Prostate gland (tissue), 2 donors: ENCODE measurements at regions not wholly inside any gene's neighbourhood (a gene's known extent, or its start where the extent isn't known, plus 50 kb on each side); places are given as distances from the start of the nearest gene placed in this dataset.
"Not testable (repeated sequence)": the region's sequence is repeated elsewhere in the genome, so short reads cannot be mapped to it uniquely, and the experiment has no call there.

Experiments
- DNase-seq: peaks from one replicate; pipeline ENCODE4 v3.0.0-alpha.2; 2019; ENCODE audit warnings: low spot score
- H3K27ac ChIP-seq, 2 donors: fragments of 200-600 bp; sonication (generic); 2 replicates each; pipeline ENCODE4 v1.5.1; 2017 to 2019
- H3K27me3 ChIP-seq: fragments of 200-600 bp; sonication (generic); replicated peaks from 2 replicates; pipeline ENCODE4 v1.5.1; 2019; ENCODE audit not compliant: insufficient read depth
- H3K36me3 ChIP-seq, 2 donors: fragments of 200-600 bp; sonication (generic); 1 replicate in 1 of 2; 2 replicates in 1 of 2; pipeline versions ENCODE4 v1.5.1 to v1.8.1; 2017 to 2019
- H3K4me1 ChIP-seq: fragments of 200-600 bp; sonication (generic); replicated peaks from 2 replicates; pipeline ENCODE4 v1.5.1; 2019
- H3K4me3 ChIP-seq, 2 donors: fragments of 200-600 bp; sonication (generic); 2 replicates each; pipeline ENCODE4 v1.5.1; 2017 to 2019
- H3K9me3 ChIP-seq: fragments of 200-600 bp; sonication (generic); 2 replicates; pipeline ENCODE4 v1.5.1; 2017
- POLR2A ChIP-seq: fragments of 450-650 bp; IDR thresholded peaks from one replicate; pipeline ENCODE4 v1.6.1; 2016; ENCODE audit warnings: antibody characterized with exemption, mild to moderate bottlenecking
- POLR2AphosphoS5 ChIP-seq: sonication (generic); formaldehyde crosslinking; IDR thresholded peaks from one replicate; pipeline ENCODE4 v1.6.1; 2017; ENCODE audit warnings: antibody characterized with exemption
- WGBS: methylation state at CpG from one replicate; pipeline ENCODE4 v1.1.5; 2018; 5-methylcytosine and 5-hydroxymethylcytosine counted together
- intact Hi-C: fragments of 100-400 bp; cut with DNase I; formaldehyde crosslinking; loops from one replicate; pipeline ENCODE4 v1.14.2; 2022
- TF ChIP-seq, protein P1 (sequence below), 4 experiments: fragments of 200-600 bp in 2 of 4; fragments of 450-650 bp in 2 of 4; sonication (generic) in 2 of 4; IDR thresholded peaks; 1 replicate in 3 of 4; 2 replicates in 1 of 4; pipeline ENCODE4 v1.5.1; 2016 to 2019; ENCODE audit warnings: antibody characterized with exemption in 4 of 4, mild to moderate bottlenecking in 2 of 4, moderate library complexity in 2 of 4

- H3K36me3 ChIP-seq, result no peaks in the 10 kb centered on the region
- H3K27me3 ChIP-seq, result no peaks in the 10 kb centered on the region
- intact Hi-C loops, result no loop called here
- H3K4me1 ChIP-seq, result no peaks in the 10 kb centered on the region
- no peak overlapping the region for H3K4me3 ChIP-seq
- H3K9me3 ChIP-seq, result no peaks in the 10 kb centered on the region
- no peak overlapping the region for H3K27ac ChIP-seq
- DNase-seq, result no peak
- TF ChIP-seq POLR2A (no peak), POLR2AphosphoS5 (no peak)
- TF ChIP-seq, protein P1, sequence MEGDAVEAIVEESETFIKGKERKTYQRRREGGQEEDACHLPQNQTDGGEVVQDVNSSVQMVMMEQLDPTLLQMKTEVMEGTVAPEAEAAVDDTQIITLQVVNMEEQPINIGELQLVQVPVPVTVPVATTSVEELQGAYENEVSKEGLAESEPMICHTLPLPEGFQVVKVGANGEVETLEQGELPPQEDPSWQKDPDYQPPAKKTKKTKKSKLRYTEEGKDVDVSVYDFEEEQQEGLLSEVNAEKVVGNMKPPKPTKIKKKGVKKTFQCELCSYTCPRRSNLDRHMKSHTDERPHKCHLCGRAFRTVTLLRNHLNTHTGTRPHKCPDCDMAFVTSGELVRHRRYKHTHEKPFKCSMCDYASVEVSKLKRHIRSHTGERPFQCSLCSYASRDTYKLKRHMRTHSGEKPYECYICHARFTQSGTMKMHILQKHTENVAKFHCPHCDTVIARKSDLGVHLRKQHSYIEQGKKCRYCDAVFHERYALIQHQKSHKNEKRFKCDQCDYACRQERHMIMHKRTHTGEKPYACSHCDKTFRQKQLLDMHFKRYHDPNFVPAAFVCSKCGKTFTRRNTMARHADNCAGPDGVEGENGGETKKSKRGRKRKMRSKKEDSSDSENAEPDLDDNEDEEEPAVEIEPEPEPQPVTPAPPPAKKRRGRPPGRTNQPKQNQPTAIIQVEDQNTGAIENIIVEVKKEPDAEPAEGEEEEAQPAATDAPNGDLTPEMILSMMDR (IDR thresholded peaks at IDR 0.05), result no peak
Observed at GRCh38 chr10:20668985-20669384, 228.1 kb downstream of the NEBL start.

DNA sequence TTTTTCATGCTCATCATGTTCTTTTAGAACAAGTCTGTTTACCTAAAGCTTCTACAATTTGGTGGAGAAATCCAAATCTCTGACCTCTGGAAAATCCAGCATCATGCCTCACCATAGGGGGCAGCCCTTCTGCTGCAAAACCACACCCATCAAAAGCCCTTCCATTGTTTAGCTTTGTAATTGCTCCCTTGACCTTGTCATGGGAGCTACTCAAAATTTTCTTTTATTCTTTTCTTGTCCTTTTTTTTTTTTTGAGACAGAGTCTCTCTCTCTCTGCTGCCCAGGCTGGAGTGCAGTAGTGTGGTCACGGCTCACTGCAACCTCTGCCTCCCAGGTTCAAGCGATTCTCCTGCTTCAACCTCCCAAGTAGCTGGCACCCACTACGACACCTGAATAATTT is 234.4 kb downstream of the NEBL start:
- no peaks in the 10 kb centered on the region for H3K4me1 ChIP-seq
- H3K27me3 ChIP-seq, result no peaks in the 10 kb centered on the region
- TF ChIP-seq, protein P1 (IDR thresholded peaks at IDR 0.05), result no peak
- TF ChIP-seq POLR2AphosphoS5 (no peak), POLR2A (no peak)
- no peaks in the 10 kb centered on the region for H3K9me3 ChIP-seq
- DNase-seq, result no peak
- intact Hi-C loops, result no loop called here
- H3K27ac ChIP-seq, result no peak overlapping the region
- no peaks in the 10 kb centered on the region for H3K36me3 ChIP-seq
- no peak overlapping the region for H3K4me3 ChIP-seq
- 99% methylated on average over 3 of the region's 3 CpGs for WGBS

- DNase-seq, result no peak
- no peak overlapping the region for H3K27ac ChIP-seq
- intact Hi-C loops, result no loop called here
- no peaks in the 10 kb centered on the region for H3K27me3 ChIP-seq
- H3K9me3 ChIP-seq, result no peaks in the 10 kb centered on the region
- WGBS, result 71% methylated on average over 2 of the region's 2 CpGs
- no peak for TF ChIP-seq POLR2AphosphoS5
- TF ChIP-seq POLR2A, result no peak
- TF ChIP-seq, protein P1 (IDR thresholded peaks at IDR 0.05), result no peak
- no peak overlapping the region for H3K4me3 ChIP-seq
- H3K36me3 ChIP-seq, result no peaks in the 10 kb centered on the region
- H3K4me1 ChIP-seq, result no peaks in the 10 kb centered on the region
Observed at GRCh38 chr10:20659225-20659624, 237.9 kb downstream of the NEBL start.

- Histone ChIP-seq H3K36me3 (no peaks in the 10 kb centered on the region), H3K4me3 (no peak overlapping the region), H3K27ac (no peak overlapping the region), H3K9me3 (no peaks in the 10 kb centered on the region), H3K4me1 (no peaks in the 10 kb centered on the region), H3K27me3 (no peaks in the 10 kb centered on the region)
- intact Hi-C loops, result no loop called here
- TF ChIP-seq POLR2A (no peak), POLR2AphosphoS5 (no peak)
- TF ChIP-seq, protein P1 (IDR thresholded peaks at IDR 0.05), result no peak
- WGBS, result 90% methylated on average over 4 of the region's 4 CpGs
- no peak for DNase-seq
Observed at GRCh38 chr10:20658158-20658557, 239.0 kb downstream of the NEBL start.

DNA sequence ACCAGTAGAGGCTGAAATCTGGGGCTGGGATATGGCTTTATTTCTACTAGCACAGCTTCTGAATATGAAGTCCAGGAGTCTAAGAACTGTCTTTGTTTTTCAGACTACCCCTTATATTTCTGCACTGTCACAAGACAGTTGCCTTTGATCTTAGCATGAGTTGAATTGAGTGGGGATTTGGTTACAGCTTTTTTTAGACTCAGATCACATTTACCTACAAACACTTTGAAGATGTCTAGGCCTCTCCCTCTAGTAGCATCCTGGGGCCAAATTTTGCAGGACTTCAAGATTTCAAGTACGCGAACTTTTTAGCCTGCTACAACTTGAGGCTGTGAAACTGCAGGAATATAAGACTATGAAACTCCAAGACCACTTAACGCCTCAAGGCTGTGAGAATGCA is 240.2 kb downstream of the NEBL start:
- WGBS, result 94% methylated on average over 3 of the region's 3 CpGs
- Histone ChIP-seq H3K9me3 (no peaks in the 10 kb centered on the region), H3K27ac (no peak overlapping the region), H3K27me3 (no peaks in the 10 kb centered on the region), H3K4me3 (no peak overlapping the region), H3K4me1 (no peaks in the 10 kb centered on the region), H3K36me3 (no peaks in the 10 kb centered on the region)
- intact Hi-C loops, result no loop called here
- TF ChIP-seq POLR2AphosphoS5 (no peak), POLR2A (no peak)
- TF ChIP-seq, protein P1 (IDR thresholded peaks at IDR 0.05), result no peak
- DNase-seq, result no peak

DNA sequence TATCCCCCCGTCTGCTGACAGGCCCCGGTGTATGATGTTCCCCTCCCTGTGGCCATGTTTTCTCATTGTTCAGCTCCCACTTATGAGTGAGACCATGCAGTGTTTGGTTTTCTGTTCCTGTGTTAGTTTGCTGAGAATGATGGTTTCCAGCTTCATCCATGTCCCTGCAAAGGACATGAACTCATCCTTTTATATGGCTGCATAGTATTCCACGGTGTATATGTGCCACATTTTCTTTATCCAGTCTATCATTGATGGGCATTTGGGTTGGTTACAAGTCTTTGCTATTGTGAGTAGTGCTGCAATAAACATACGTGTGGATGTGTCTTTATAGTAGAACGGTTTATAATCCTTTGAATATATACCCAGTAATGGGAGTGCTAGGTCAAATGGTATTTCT is 244.7 kb downstream of the NEBL start:
- H3K36me3 ChIP-seq, H3K4me1 ChIP-seq, intact Hi-C loops, H3K9me3 ChIP-seq, H3K27ac ChIP-seq, H3K27me3 ChIP-seq, H3K4me3 ChIP-seq, DNase-seq: not testable (repeated sequence)
- 96% methylated on average over 5 of the region's 5 CpGs for WGBS
